Breast epithelium (tissue), 4 donors: ENCODE measurements at regions not wholly inside any gene's neighbourhood (a gene's known extent, or its start where the extent isn't known, plus 50 kb on each side); places are given as distances from the start of the nearest gene placed in this dataset.
A peak's percentile ranks its signal among the peaks of the same experiment; 100 is the strongest.

Experiments
- DNase-seq, 2 donors: peaks; one replicate each; pipeline ENCODE4 v3.0.0-alpha.2; 2019; ENCODE audit warnings: low spot score in 2 of 2
- H3K27ac ChIP-seq, 2 donors: fragments of 200-600 bp; sonication (generic) in 1 of 2; one replicate each; pipeline ENCODE4 v1.5.1; 2016 to 2019; ENCODE audit warnings: mild to moderate bottlenecking in 1 of 2
- H3K27me3 ChIP-seq, 2 donors: fragments of 200-600 bp; sonication (generic) in 1 of 2; one replicate each; pipeline versions ENCODE4 v1.5.1 to v1.6.0; 2017 to 2019; ENCODE audit warnings: control low read depth in 1 of 2, mild to moderate bottlenecking in 1 of 2
- H3K36me3 ChIP-seq: fragments of 200-600 bp; one replicate; pipeline ENCODE4 v1.5.1; 2019
- H3K4me1 ChIP-seq, 2 donors: fragments of 200-600 bp; sonication (generic); one replicate each; pipeline ENCODE4 v1.5.1; 2016 to 2019; ENCODE audit warnings: control low read depth in 1 of 2
- H3K4me3 ChIP-seq, 3 donors: fragments of 200-600 bp; sonication (generic); 1 replicate in 2 of 3; 2 replicates in 1 of 3; pipeline ENCODE4 v1.5.1; 2016 to 2019; ENCODE audit warnings: mild to moderate bottlenecking in 3 of 3, moderate library complexity in 2 of 3
- H3K9me3 ChIP-seq, 2 donors: fragments of 200-600 bp; sonication (generic) in 1 of 2; one replicate each; pipeline ENCODE4 v1.5.1; 2016 to 2019; ENCODE audit warnings: control low read depth in 1 of 2
- CTCF ChIP-seq, 3 donors: fragments of 450-650 bp; IDR thresholded peaks; one replicate each; pipeline ENCODE4 v1.5.1; 2016 to 2017; ENCODE audit warnings: antibody characterized with exemption in 3 of 3, mild to moderate bottlenecking in 3 of 3, moderate library complexity in 3 of 3
- POLR2A ChIP-seq: fragments of 450-650 bp; IDR thresholded peaks from one replicate; pipeline ENCODE4 v1.6.1; 2016; ENCODE audit warnings: antibody characterized with exemption, mild to moderate bottlenecking, moderate library complexity
- POLR2AphosphoS5 ChIP-seq, 3 donors: sonication (generic); formaldehyde crosslinking; IDR thresholded peaks; one replicate each; pipeline ENCODE4 v1.6.1; 2017; ENCODE audit warnings: antibody characterized with exemption in 3 of 3
- intact Hi-C: fragments of 100-400 bp; cut with DNase I; formaldehyde crosslinking; loops from one replicate; pipeline ENCODE4 v1.15.1; 2023; ENCODE audit warnings: low total_unique reads

- H3K27me3 ChIP-seq, result no peaks in the 10 kb centered on the region
- intact Hi-C loops, result no loop called here
- H3K4me1 ChIP-seq, result peaks cover 0 to 6% of the 10 kb centered on the region in 2 donors
- no peak overlapping the region for H3K4me3 ChIP-seq
- H3K9me3 ChIP-seq, result no peaks in the 10 kb centered on the region
- H3K36me3 ChIP-seq, result no peaks in the 10 kb centered on the region
- DNase-seq, result no peak
- TF ChIP-seq POLR2A (no peak), POLR2AphosphoS5 (IDR thresholded peaks at IDR 0.05) (no peak), CTCF (IDR thresholded peaks at IDR 0.05) (no peak)
- H3K27ac ChIP-seq, result no peak overlapping the region
Observed at GRCh38 chr5:107295914-107296313, 374.8 kb downstream of the EFNA5 start.

GRCh38 chr5:107294669-107295068, 376.1 kb downstream of the EFNA5 start:
- intact Hi-C loops, result no loop called here
- no peaks in the 10 kb centered on the region for H3K9me3 ChIP-seq
- no peaks in the 10 kb centered on the region for H3K27me3 ChIP-seq
- H3K4me1 ChIP-seq, result peaks cover 0 to 6% of the 10 kb centered on the region in 2 donors
- no peak for DNase-seq
- H3K27ac ChIP-seq, result peak overlapping the region; percentile 0 to 50
- H3K36me3 ChIP-seq, result no peaks in the 10 kb centered on the region
- H3K4me3 ChIP-seq, result no peak overlapping the region
- TF ChIP-seq POLR2AphosphoS5 (IDR thresholded peaks at IDR 0.05) (no peak), CTCF (IDR thresholded peaks at IDR 0.05) (no peak), POLR2A (no peak)

GRCh38 chr5:107294211-107294550, 376.6 kb downstream of the EFNA5 start:
- H3K4me1 ChIP-seq, result peaks cover 0 to 6% of the 10 kb centered on the region in 2 donors
- H3K36me3 ChIP-seq, result no peaks in the 10 kb centered on the region
- DNase-seq, result no peak
- intact Hi-C loops, result no loop called here
- H3K27me3 ChIP-seq, result no peaks in the 10 kb centered on the region
- peak overlapping the region; percentile 0 to 50 for H3K27ac ChIP-seq
- H3K4me3 ChIP-seq, result no peak overlapping the region
- TF ChIP-seq POLR2AphosphoS5 (IDR thresholded peaks at IDR 0.05), result no peak
- no peak for TF ChIP-seq CTCF (IDR thresholded peaks at IDR 0.05)
- TF ChIP-seq POLR2A, result no peak
- H3K9me3 ChIP-seq, result no peaks in the 10 kb centered on the region

GRCh38 chr5:107293541-107294210, 377.1 kb downstream of the EFNA5 start:
- Histone ChIP-seq H3K4me3 (no peak overlapping the region), H3K9me3 (no peaks in the 10 kb centered on the region), H3K27me3 (no peaks in the 10 kb centered on the region), H3K4me1 (peaks cover 0 to 6% of the 10 kb centered on the region in 2 donors), H3K36me3 (no peaks in the 10 kb centered on the region), H3K27ac (no peak overlapping the region)
- no peak for TF ChIP-seq POLR2A
- no peak for TF ChIP-seq CTCF (IDR thresholded peaks at IDR 0.05)
- TF ChIP-seq POLR2AphosphoS5 (IDR thresholded peaks at IDR 0.05), result no peak
- intact Hi-C loops, result no loop called here
- DNase-seq, result no peak

GRCh38 chr5:107291866-107292265, 378.9 kb downstream of the EFNA5 start:
- Histone ChIP-seq H3K4me1 (peaks cover 0 to 6% of the 10 kb centered on the region in 2 donors), H3K4me3 (no peak overlapping the region), H3K36me3 (no peaks in the 10 kb centered on the region), H3K9me3 (no peaks in the 10 kb centered on the region), H3K27me3 (no peaks in the 10 kb centered on the region), H3K27ac (no peak overlapping the region)
- intact Hi-C loops, result no loop called here
- TF ChIP-seq POLR2A (no peak), CTCF (IDR thresholded peaks at IDR 0.05) (no peak), POLR2AphosphoS5 (IDR thresholded peaks at IDR 0.05) (no peak)
- DNase-seq, result no peak
